Right lobe of liver (tissue), 4 donors: ENCODE measurements at regions not wholly inside any gene's neighbourhood (a gene's known extent, or its start where the extent isn't known, plus 50 kb on each side); places are given as distances from the start of the nearest gene placed in this dataset.

Source experiments
- POLR2A ChIP-seq: fragments of 450-650 bp; IDR thresholded peaks from one replicate; pipeline ENCODE4 v1.6.1; 2017; ENCODE audit warnings: antibody characterized with exemption, mild to moderate bottlenecking
- TF ChIP-seq, protein P1 (sequence below), 4 donors: fragments of 200-600 bp in 3 of 4; fragments of 450-650 bp in 1 of 4; IDR thresholded peaks; one replicate each; pipeline versions ENCODE4 v1.5.1 to v1.8.0; 2016 to 2022; ENCODE audit warnings: antibody characterized with exemption in 4 of 4, mild to moderate bottlenecking in 2 of 4
- donor health status: DM: no; HTN: no; CAD: no.
- donor health status: DM: no; HTN: no; CAD: no.
- donor health status: DM: no; HTN: yes; CAD: no.

DNA sequence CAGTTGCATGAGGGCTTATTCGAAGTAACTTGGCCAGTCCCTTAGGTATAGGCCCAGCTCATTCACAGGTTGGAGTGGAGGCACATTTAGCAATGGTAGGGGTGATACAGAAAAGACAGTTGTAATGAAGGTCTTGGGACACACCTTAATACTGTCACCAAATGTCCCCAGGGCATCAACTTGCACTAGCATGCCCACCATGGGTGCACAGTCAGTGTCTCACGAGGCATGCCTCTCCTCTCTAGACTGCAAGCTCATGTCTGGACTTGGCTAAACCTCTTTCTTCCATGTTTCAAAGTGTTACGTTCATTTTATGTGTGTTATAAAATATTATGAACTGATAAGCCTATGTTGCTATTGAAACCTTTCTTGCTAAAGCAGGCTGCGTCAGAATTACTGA lies 124.0 kb upstream of the ECI2 start:
- TF ChIP-seq, protein P1, sequence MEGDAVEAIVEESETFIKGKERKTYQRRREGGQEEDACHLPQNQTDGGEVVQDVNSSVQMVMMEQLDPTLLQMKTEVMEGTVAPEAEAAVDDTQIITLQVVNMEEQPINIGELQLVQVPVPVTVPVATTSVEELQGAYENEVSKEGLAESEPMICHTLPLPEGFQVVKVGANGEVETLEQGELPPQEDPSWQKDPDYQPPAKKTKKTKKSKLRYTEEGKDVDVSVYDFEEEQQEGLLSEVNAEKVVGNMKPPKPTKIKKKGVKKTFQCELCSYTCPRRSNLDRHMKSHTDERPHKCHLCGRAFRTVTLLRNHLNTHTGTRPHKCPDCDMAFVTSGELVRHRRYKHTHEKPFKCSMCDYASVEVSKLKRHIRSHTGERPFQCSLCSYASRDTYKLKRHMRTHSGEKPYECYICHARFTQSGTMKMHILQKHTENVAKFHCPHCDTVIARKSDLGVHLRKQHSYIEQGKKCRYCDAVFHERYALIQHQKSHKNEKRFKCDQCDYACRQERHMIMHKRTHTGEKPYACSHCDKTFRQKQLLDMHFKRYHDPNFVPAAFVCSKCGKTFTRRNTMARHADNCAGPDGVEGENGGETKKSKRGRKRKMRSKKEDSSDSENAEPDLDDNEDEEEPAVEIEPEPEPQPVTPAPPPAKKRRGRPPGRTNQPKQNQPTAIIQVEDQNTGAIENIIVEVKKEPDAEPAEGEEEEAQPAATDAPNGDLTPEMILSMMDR (IDR thresholded peaks at IDR 0.05): no peak
- TF ChIP-seq POLR2A: no peak
